ENCODE measurements at regions not wholly inside any gene's neighbourhood (a gene's known extent, or its start where the extent isn't known, plus 50 kb on each side); places are given as distances from the start of the nearest gene placed in this dataset.

DNA sequence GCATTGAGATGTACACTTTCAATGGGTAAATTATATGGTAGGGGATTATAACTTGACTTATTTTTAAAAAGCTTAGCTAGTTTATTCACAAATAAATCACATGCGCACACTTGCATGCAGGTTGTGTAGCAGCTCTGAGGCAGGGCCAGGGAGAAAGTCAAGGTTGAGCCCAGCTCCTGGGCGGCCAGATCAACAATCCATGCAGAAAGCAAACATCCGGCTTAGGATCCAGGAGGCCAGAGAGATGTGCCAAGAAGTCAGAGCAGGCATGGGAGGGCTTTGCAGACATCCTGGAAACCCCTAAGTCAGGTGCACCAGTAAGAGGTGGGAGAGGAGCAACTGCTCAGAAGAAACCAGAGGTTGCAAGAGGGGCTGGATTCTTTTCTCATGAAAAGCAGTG lies 186.5 kb downstream of the AXIN2 start:
- TF ChIP-seq POLR2A (IDR thresholded peaks at IDR 0.05): no peak
- TF ChIP-seq, protein P1, sequence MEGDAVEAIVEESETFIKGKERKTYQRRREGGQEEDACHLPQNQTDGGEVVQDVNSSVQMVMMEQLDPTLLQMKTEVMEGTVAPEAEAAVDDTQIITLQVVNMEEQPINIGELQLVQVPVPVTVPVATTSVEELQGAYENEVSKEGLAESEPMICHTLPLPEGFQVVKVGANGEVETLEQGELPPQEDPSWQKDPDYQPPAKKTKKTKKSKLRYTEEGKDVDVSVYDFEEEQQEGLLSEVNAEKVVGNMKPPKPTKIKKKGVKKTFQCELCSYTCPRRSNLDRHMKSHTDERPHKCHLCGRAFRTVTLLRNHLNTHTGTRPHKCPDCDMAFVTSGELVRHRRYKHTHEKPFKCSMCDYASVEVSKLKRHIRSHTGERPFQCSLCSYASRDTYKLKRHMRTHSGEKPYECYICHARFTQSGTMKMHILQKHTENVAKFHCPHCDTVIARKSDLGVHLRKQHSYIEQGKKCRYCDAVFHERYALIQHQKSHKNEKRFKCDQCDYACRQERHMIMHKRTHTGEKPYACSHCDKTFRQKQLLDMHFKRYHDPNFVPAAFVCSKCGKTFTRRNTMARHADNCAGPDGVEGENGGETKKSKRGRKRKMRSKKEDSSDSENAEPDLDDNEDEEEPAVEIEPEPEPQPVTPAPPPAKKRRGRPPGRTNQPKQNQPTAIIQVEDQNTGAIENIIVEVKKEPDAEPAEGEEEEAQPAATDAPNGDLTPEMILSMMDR (IDR thresholded peaks at IDR 0.05): no peak
